RWPE2 (cell line): ENCODE measurements at regions not wholly inside any gene's neighbourhood (a gene's known extent, or its start where the extent isn't known, plus 50 kb on each side); places are given as distances from the start of the nearest gene placed in this dataset.
A peak's percentile ranks its signal among the peaks of the same experiment; 100 is the strongest.

ENCODE experiments used
- ATAC-seq: fragments of 200-7000 bp; cut with Tn5 transposase; 3 replicates; pipeline ENCODE4 v1.9.1; 2021; ENCODE audit warnings: low read depth
- DNase-seq: peaks from one replicate; pipeline ENCODE4 v3.0.0-alpha.2; 2020; ENCODE audit warnings: low spot score
- H3K27ac ChIP-seq: fragments of 450-650 bp; 2 replicates; pipeline ENCODE4 v1.5.1; 2017; ENCODE audit warnings: mild to moderate bottlenecking; ENCODE audit not compliant: poor library complexity, severe bottlenecking
- H3K27me3 ChIP-seq: fragments of 250-450 bp; sonication (Bioruptor Pico); 2 replicates; pipeline ENCODE4 v1.5.1; 2021; ENCODE audit warnings: mild to moderate bottlenecking, moderate library complexity; ENCODE audit not compliant: insufficient read depth, poor library complexity, severe bottlenecking
- H3K36me3 ChIP-seq: fragments of 250-450 bp; sonication (Bioruptor Pico); 2 replicates; pipeline ENCODE4 v1.5.1; 2020; ENCODE audit warnings: low read depth, mild to moderate bottlenecking, moderate library complexity
- H3K4me1 ChIP-seq: fragments of 250-450 bp; sonication (Bioruptor Pico); 2 replicates; pipeline ENCODE4 v1.5.1; 2021; ENCODE audit warnings: mild to moderate bottlenecking, moderate library complexity; ENCODE audit not compliant: insufficient read depth, poor library complexity, severe bottlenecking
- H3K4me3 ChIP-seq: fragments of 250-450 bp; sonication (Bioruptor Pico); 2 replicates; pipeline ENCODE4 v1.5.1; 2021; ENCODE audit warnings: mild to moderate bottlenecking, moderate library complexity; ENCODE audit not compliant: severe bottlenecking
- H3K9me3 ChIP-seq: fragments of 250-450 bp; sonication (Bioruptor Pico); 2 replicates; pipeline ENCODE4 v1.5.1; 2021; ENCODE audit warnings: mild to moderate bottlenecking, moderate library complexity; ENCODE audit not compliant: severe bottlenecking
- CTCF ChIP-seq: fragments of 450-650 bp; IDR thresholded peaks from one replicate; pipeline ENCODE4 v1.5.1; 2017; ENCODE audit warnings: mild to moderate bottlenecking, moderate library complexity; ENCODE audit not compliant: poor library complexity, severe bottlenecking

- no peak for DNase-seq
- H3K27me3 ChIP-seq, result no peaks in the 10 kb centered on the region
- peaks cover 24% of the 10 kb centered on the region for H3K4me1 ChIP-seq
- peak overlapping the region; percentile 18 for H3K27ac ChIP-seq
- TF ChIP-seq CTCF, result no peak
- ATAC-seq, result no peak
- H3K36me3 ChIP-seq, result no peaks in the 10 kb centered on the region
- no peak overlapping the region for H3K4me3 ChIP-seq
- no peaks in the 10 kb centered on the region for H3K9me3 ChIP-seq
Measured at GRCh38 chr4:140257461-140258305, 103.7 kb upstream of the MAML3 start.

- Histone ChIP-seq H3K4me1 (peaks cover 24% of the 10 kb centered on the region), H3K27ac (peak overlapping the region; percentile 18), H3K36me3 (no peaks in the 10 kb centered on the region), H3K4me3 (no peak overlapping the region), H3K9me3 (no peaks in the 10 kb centered on the region), H3K27me3 (no peaks in the 10 kb centered on the region)
- no peak for DNase-seq
- no peak for TF ChIP-seq CTCF
- ATAC-seq, result no peak
Measured at GRCh38 chr4:140256941-140257340, 103.0 kb upstream of the MAML3 start.

DNA sequence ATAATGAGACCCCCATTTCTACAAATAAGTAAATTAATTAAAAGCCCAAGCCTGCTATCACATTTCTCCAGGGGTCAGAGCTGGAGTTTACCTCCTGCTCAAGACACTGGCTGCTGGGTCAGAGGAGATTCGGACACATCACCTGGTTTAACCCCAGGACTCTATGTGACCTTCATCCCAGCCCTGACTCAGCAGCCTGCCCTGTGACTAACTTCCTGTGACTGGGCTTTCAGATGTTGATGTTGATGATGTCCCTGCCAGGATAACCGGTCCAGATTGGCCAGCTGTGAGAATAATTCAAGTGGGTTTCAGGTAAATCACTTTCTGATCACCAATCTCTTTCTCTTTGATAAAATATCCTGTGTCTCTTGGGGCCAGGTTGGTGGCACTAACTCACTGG is 102.4 kb upstream of the MAML3 start:
- Histone ChIP-seq H3K27me3 (no peaks in the 10 kb centered on the region), H3K4me1 (peaks cover 24% of the 10 kb centered on the region), H3K36me3 (no peaks in the 10 kb centered on the region), H3K27ac (peak overlapping the region; percentile 18), H3K9me3 (no peaks in the 10 kb centered on the region), H3K4me3 (no peak overlapping the region)
- DNase-seq, result peak; percentile 64
- TF ChIP-seq CTCF, result no peak
- ATAC-seq, result peak; percentile 43; the same call in 1 of the 3 replicates

DNA sequence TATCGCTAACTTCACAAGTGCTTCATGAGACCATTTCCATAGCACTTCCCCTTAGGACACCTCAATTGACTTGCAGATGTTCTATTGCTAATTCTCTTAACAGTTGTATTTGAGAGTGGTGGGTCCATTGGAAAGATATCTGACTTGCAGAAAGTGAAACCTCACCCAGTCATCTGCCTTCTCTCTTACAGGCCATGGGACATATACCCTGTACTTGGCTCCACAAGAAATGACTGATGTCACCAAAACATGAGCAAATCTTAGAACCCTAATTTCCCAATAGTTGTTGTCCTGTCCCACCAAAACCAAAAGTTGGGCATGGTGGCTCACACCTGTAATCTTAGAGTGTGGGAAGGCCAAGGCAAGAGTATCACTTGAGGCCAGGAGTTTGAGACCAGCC is 101.9 kb upstream of the MAML3 start:
- ATAC-seq (no peak), DNase-seq (no peak)
- H3K4me1 ChIP-seq, result peaks cover 24% of the 10 kb centered on the region
- no peaks in the 10 kb centered on the region for H3K9me3 ChIP-seq
- no peak for TF ChIP-seq CTCF
- H3K27ac ChIP-seq, result peak overlapping the region; percentile 18
- no peaks in the 10 kb centered on the region for H3K36me3 ChIP-seq
- no peak overlapping the region for H3K4me3 ChIP-seq
- no peaks in the 10 kb centered on the region for H3K27me3 ChIP-seq

- DNase-seq, result no peak
- H3K9me3 ChIP-seq, result no peaks in the 10 kb centered on the region
- no peak for TF ChIP-seq CTCF
- H3K4me1 ChIP-seq, result peaks cover 19% of the 10 kb centered on the region
- H3K36me3 ChIP-seq, result no peaks in the 10 kb centered on the region
- no peak overlapping the region for H3K4me3 ChIP-seq
- no peaks in the 10 kb centered on the region for H3K27me3 ChIP-seq
- H3K27ac ChIP-seq, result no peak overlapping the region
- no peak for ATAC-seq
Measured at GRCh38 chr4:140255467-140255866, 101.5 kb upstream of the MAML3 start.
